WI38 (cell line): ENCODE measurements at regions not wholly inside any gene's neighbourhood (a gene's known extent, or its start where the extent isn't known, plus 50 kb on each side); places are given as distances from the start of the nearest gene placed in this dataset.

Source experiments
- H3K4me3 ChIP-seq: 2 replicates; pipeline ENCODE4 v1.5.1; 2011; ENCODE audit warnings: low read depth, mild to moderate bottlenecking, control low read depth, low read length
- CTCF ChIP-seq: IDR thresholded peaks from 2 replicates; pipeline ENCODE4 v1.5.1; 2012; ENCODE audit warnings: low read depth, mild to moderate bottlenecking, control low read depth, low read length

- TF ChIP-seq CTCF = no peak
Measured at GRCh38 chr16:85363881-85364280, 249.2 kb upstream of the GSE1 start.

GRCh38 chr16:85364323-85365040 is 248.6 kb upstream of the GSE1 start:
- H3K4me3 ChIP-seq = no peak overlapping the region
- TF ChIP-seq CTCF = no peak

More at GRCh38 chr16:85363881-85364280, 249.2 kb upstream of the GSE1 start:
- no peak overlapping the region for H3K4me3 ChIP-seq

GRCh38 chr16:85365120-85365519 is 248.0 kb upstream of the GSE1 start:
- no peak for TF ChIP-seq CTCF
- no peak overlapping the region for H3K4me3 ChIP-seq

GRCh38 chr16:85366031-85366763 is 246.9 kb upstream of the GSE1 start:
- TF ChIP-seq CTCF = no peak
- H3K4me3 ChIP-seq = no peak overlapping the region

GRCh38 chr16:85367485-85367884 is 245.6 kb upstream of the GSE1 start:
- no peak for TF ChIP-seq CTCF
- no peak overlapping the region for H3K4me3 ChIP-seq

- H3K4me3 ChIP-seq = no peak overlapping the region
- no peak for TF ChIP-seq CTCF
Measured at GRCh38 chr16:85369060-85369459, 244.1 kb upstream of the GSE1 start.
